WTC11 (cell line): ENCODE measurements at regions not wholly inside any gene's neighbourhood (a gene's known extent, or its start where the extent isn't known, plus 50 kb on each side); places are given as distances from the start of the nearest gene placed in this dataset.
"Not testable (repeated sequence)": the region's sequence is repeated elsewhere in the genome, so short reads cannot be mapped to it uniquely, and the experiment has no call there.

Experiments
- ATAC-seq: fragments of 200-7000 bp; cut with Tn5 transposase; 2 replicates; pipeline ENCODE4 v1.10.0; 2021; ENCODE audit warnings: mild to moderate bottlenecking, moderate library complexity
- CTCF ChIA-PET: fragments of 300-600 bp; sonication (Branson Sonifier 250); formaldehyde crosslinking; loops from one replicate; lab custom pipeline; 2021; ENCODE audit warnings: antibody characterized with exemption; lab: Charles Lee
- POLR2A ChIA-PET: fragments of 350-600 bp; sonication (Branson Sonifier 250); formaldehyde crosslinking; loops from one replicate; lab custom pipeline; 2021; ENCODE audit warnings: antibody characterized with exemption; lab: Charles Lee
- DNase-seq: peaks from one replicate; pipeline ENCODE4 v3.0.0; 2021; ENCODE audit warnings: low spot score
- H3K27ac Mint-ChIP-seq: 2 replicates; pipeline ENCODE4 v1.8.0; 2021; ENCODE audit warnings: mixed read lengths
- H3K27me3 Mint-ChIP-seq: 2 replicates; pipeline ENCODE4 v1.8.0; 2021; ENCODE audit warnings: low read depth, mild to moderate bottlenecking, moderate library complexity, mixed read lengths
- H3K36me3 Mint-ChIP-seq: 2 replicates; pipeline ENCODE4 v1.8.0; 2021; ENCODE audit warnings: mixed read lengths
- H3K4me1 Mint-ChIP-seq: 2 replicates; pipeline ENCODE4 v1.8.0; 2022; ENCODE audit warnings: mixed read lengths
- H3K4me3 Mint-ChIP-seq: 2 replicates; pipeline ENCODE4 v1.8.0; 2021; ENCODE audit warnings: mild to moderate bottlenecking, moderate library complexity, mixed read lengths
- H3K9me3 Mint-ChIP-seq: 2 replicates; pipeline ENCODE4 v1.8.0; 2021; ENCODE audit warnings: mixed read lengths
- FOXP1 ChIP-seq: sonication (generic); formaldehyde crosslinking; IDR thresholded peaks from 2 replicates; pipeline ENCODE4 v1.8.0; 2022; ENCODE audit warnings: missing genetic modification reagents, mild to moderate bottlenecking, moderate library complexity, borderline replicate concordance
- HMGXB4 ChIP-seq: sonication (generic); formaldehyde crosslinking; IDR thresholded peaks from 2 replicates; pipeline ENCODE4 v1.8.1; 2023; ENCODE audit warnings: mild to moderate bottlenecking, moderate library complexity, missing genetic modification reagents
- NFATC4 ChIP-seq: fragments of 250-450 bp; sonication (Bioruptor Pico); IDR thresholded peaks from 2 replicates; pipeline ENCODE4 v1.9.0; 2021; ENCODE audit warnings: mild to moderate bottlenecking
- NFE2L1 ChIP-seq: sonication (generic); formaldehyde crosslinking; IDR thresholded peaks from 2 replicates; pipeline ENCODE4 v1.8.1; 2023; ENCODE audit warnings: missing genetic modification reagents
- SMAD4 ChIP-seq: sonication (generic); formaldehyde crosslinking; IDR thresholded peaks from 2 replicates; pipeline ENCODE4 v1.8.0; 2022; ENCODE audit warnings: mild to moderate bottlenecking, missing genetic modification reagents
- TEAD4 ChIP-seq: sonication (generic); formaldehyde crosslinking; IDR thresholded peaks from 2 replicates; pipeline ENCODE4 v1.8.0; 2022; ENCODE audit warnings: mild to moderate bottlenecking, missing genetic modification reagents
- ZNF138 ChIP-seq: sonication (generic); formaldehyde crosslinking; conservative IDR thresholded peaks from 2 replicates; pipeline ENCODE4 v1.8.1; 2022; ENCODE audit warnings: mild to moderate bottlenecking, moderate library complexity, missing genetic modification reagents
- ZNF232 ChIP-seq: sonication (generic); formaldehyde crosslinking; IDR thresholded peaks from 2 replicates; pipeline ENCODE4 v1.8.0; 2022; ENCODE audit warnings: mild to moderate bottlenecking, missing genetic modification reagents
- ZNF281 ChIP-seq: sonication (generic); formaldehyde crosslinking; IDR thresholded peaks from 2 replicates; pipeline ENCODE4 v1.8.0; 2023; ENCODE audit warnings: mild to moderate bottlenecking, missing genetic modification reagents
- ZNF423 ChIP-seq: fragments of 250-450 bp; sonication (Bioruptor Pico); IDR thresholded peaks from 2 replicates; pipeline ENCODE4 v2.1.2; 2022; ENCODE audit warnings: mild to moderate bottlenecking, moderate library complexity
- ZNF532 ChIP-seq: fragments of 250-450 bp; sonication (Bioruptor Pico); IDR thresholded peaks from 2 replicates; pipeline ENCODE4 v1.9.0; 2021; ENCODE audit warnings: mild to moderate bottlenecking, borderline replicate concordance
- ZSCAN18 ChIP-seq: fragments of 250-450 bp; sonication (Bioruptor Pico); IDR thresholded peaks from 2 replicates; pipeline ENCODE4 v2.1.2; 2022; ENCODE audit warnings: mild to moderate bottlenecking, moderate library complexity

- H3K4me1 Mint-ChIP-seq = no peaks in the 10 kb centered on the region
- no peaks in the 10 kb centered on the region for H3K36me3 Mint-ChIP-seq
- no peak overlapping the region for H3K4me3 Mint-ChIP-seq
- no peaks in the 10 kb centered on the region for H3K27me3 Mint-ChIP-seq
- ATAC-seq = no peak
- no peak for TF ChIP-seq TEAD4 (CRISPR knock-in tag)
- TF ChIP-seq NFE2L1 (CRISPR knock-in tag) = no peak
- no peak for TF ChIP-seq ZNF281 (CRISPR knock-in tag)
- TF ChIP-seq ZNF423 = no peak
- no peak for TF ChIP-seq ZNF138 (CRISPR knock-in tag)
- TF ChIP-seq ZSCAN18 (CRISPR knock-in tag) = no peak
- ChIA-PET CTCF (no interaction called here), POLR2A (no interaction called here)
- no peak for DNase-seq
- H3K9me3 Mint-ChIP-seq = no peaks in the 10 kb centered on the region
- H3K27ac Mint-ChIP-seq = no peak overlapping the region
Observed at GRCh38 chr5:24265306-24265705, 379.5 kb downstream of the CDH10 start.

GRCh38 chr5:24268482-24269056, 376.2 kb downstream of the CDH10 start:
- CTCF ChIA-PET = no interaction called here
- H3K4me3 Mint-ChIP-seq = no peak overlapping the region
- H3K36me3 Mint-ChIP-seq = no peaks in the 10 kb centered on the region
- no peak for DNase-seq
- no peaks in the 10 kb centered on the region for H3K4me1 Mint-ChIP-seq
- TF ChIP-seq NFATC4 (CRISPR knock-in tag) (no peak), ZNF532 (no peak), HMGXB4 (CRISPR knock-in tag) (no peak), SMAD4 (CRISPR knock-in tag) (no peak), FOXP1 (CRISPR knock-in tag) (no peak), ZNF232 (CRISPR knock-in tag) (no peak)
- H3K9me3 Mint-ChIP-seq = peaks cover 5% of the 10 kb centered on the region; the same call in 1 of the 2 replicates
- no peak for ATAC-seq
- no peak overlapping the region for H3K27ac Mint-ChIP-seq
- H3K27me3 Mint-ChIP-seq = no peaks in the 10 kb centered on the region
- POLR2A ChIA-PET = no interaction called here

- ATAC-seq, H3K27me3 Mint-ChIP-seq, H3K36me3 Mint-ChIP-seq, H3K4me1 Mint-ChIP-seq, H3K9me3 Mint-ChIP-seq, H3K27ac Mint-ChIP-seq, POLR2A ChIA-PET, H3K4me3 Mint-ChIP-seq, CTCF ChIA-PET, DNase-seq: not testable (repeated sequence)
Observed at GRCh38 chr5:24271702-24272118, 373.1 kb downstream of the CDH10 start.
